ENCODE measurements at regions not wholly inside any gene's neighbourhood (a gene's known extent, or its start where the extent isn't known, plus 50 kb on each side); places are given as distances from the start of the nearest gene placed in this dataset.

DNA sequence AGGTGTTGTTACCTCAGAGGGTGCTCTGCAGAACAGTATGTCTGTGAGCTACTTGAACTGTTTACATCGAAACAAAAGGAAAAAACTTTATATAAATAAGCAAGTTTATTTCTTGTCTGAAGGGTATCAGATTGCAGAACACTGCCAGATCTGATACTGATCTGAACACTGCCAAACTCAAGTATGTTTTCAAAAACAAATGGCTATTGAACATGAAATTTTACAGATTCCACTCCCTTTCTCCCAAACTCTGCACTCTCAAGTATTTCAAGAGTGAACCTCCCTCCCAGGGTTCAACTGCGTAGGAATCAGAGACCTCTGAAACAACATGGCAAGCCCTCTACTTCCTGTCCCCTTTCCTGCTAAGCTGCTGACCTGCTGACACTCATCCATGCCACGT, 216.6 kb downstream of the ZNF33B start:
- Histone ChIP-seq H3K27ac (ENCODE audit: low read depth in 1 of 2, low read length in 2 of 2) (no peak overlapping the region), H3K9ac (ENCODE audit: low read depth in 1 of 2, low read length in 2 of 2) (no peak overlapping the region), H3K27me3 (ENCODE audit: control insufficient read depth in 4 of 4, insufficient read depth in 4 of 4, low read length in 3 of 4) (no peaks in the 10 kb centered on the region), H3K9me3 (ENCODE audit: control insufficient read depth in 4 of 4, low read length in 3 of 4) (no peaks in the 10 kb centered on the region), H3K36me3 (ENCODE audit: control insufficient read depth in 4 of 4, insufficient read depth in 3 of 4, low read depth in 1 of 4, low read length in 3 of 4) (no peaks in the 10 kb centered on the region), H3K4me3 (ENCODE audit: low read depth in 1 of 3, low read length in 3 of 3) (no peak overlapping the region), H3K4me1 (ENCODE audit: control insufficient read depth in 4 of 4, insufficient read depth in 4 of 4, low read length in 3 of 4) (no peaks in the 10 kb centered on the region)
- 49% methylated on average over 3 of the region's 3 CpGs for WGBS
- TF ChIP-seq FOXA2 (IDR thresholded peaks at IDR 0.05) (no peak), YY1 (IDR thresholded peaks at IDR 0.05) (no peak)
- DNase-seq (ENCODE audit: low spot score) = no peak

DNA sequence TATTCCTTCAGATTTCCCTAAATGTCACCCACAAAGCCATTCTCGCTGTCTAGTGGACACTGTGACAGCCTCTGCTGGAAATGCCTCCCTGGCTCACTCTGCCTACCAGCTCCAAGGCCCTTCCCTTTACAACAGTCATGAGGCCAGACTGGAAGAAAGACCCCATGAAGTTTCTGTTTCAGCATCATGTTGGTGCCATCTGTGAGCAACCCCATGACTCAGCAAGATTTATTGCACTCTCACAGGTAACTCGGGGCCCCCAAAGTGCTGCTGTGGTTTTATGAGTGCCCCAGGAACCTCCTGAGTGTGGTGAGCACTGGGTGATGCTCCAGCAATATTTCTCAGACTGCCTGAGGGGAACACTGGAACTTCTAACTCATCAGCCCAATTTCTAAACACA, 218.6 kb downstream of the ZNF33B start:
- H3K9me3 ChIP-seq (ENCODE audit: control insufficient read depth in 4 of 4, low read length in 3 of 4) = no peaks in the 10 kb centered on the region
- 49% methylated on average over 2 of the region's 2 CpGs for WGBS

More for the DNA sequence above, 218.6 kb downstream of the ZNF33B start:
- no peak for DNase-seq (ENCODE audit: low spot score)
- Histone ChIP-seq H3K9ac (ENCODE audit: low read depth in 1 of 2, low read length in 2 of 2) (no peak overlapping the region), H3K4me1 (ENCODE audit: control insufficient read depth in 4 of 4, insufficient read depth in 4 of 4, low read length in 3 of 4) (no peaks in the 10 kb centered on the region), H3K27me3 (ENCODE audit: control insufficient read depth in 4 of 4, insufficient read depth in 4 of 4, low read length in 3 of 4) (no peaks in the 10 kb centered on the region), H3K36me3 (ENCODE audit: control insufficient read depth in 4 of 4, insufficient read depth in 3 of 4, low read depth in 1 of 4, low read length in 3 of 4) (no peaks in the 10 kb centered on the region), H3K4me3 (ENCODE audit: low read depth in 1 of 3, low read length in 3 of 3) (no peak overlapping the region), H3K27ac (ENCODE audit: low read depth in 1 of 2, low read length in 2 of 2) (no peak overlapping the region)
- TF ChIP-seq RXRA (IDR thresholded peaks at IDR 0.05) = no peak
- TF ChIP-seq, protein P1, sequence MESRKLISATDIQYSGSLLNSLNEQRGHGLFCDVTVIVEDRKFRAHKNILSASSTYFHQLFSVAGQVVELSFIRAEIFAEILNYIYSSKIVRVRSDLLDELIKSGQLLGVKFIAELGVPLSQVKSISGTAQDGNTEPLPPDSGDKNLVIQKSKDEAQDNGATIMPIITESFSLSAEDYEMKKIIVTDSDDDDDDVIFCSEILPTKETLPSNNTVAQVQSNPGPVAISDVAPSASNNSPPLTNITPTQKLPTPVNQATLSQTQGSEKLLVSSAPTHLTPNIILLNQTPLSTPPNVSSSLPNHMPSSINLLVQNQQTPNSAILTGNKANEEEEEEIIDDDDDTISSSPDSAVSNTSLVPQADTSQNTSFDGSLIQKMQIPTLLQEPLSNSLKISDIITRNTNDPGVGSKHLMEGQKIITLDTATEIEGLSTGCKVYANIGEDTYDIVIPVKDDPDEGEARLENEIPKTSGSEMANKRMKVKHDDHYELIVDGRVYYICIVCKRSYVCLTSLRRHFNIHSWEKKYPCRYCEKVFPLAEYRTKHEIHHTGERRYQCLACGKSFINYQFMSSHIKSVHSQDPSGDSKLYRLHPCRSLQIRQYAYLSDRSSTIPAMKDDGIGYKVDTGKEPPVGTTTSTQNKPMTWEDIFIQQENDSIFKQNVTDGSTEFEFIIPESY (IDR thresholded peaks at IDR 0.05) = no peak
- no peak for TF ChIP-seq FOXA1 (IDR thresholded peaks at IDR 0.05)
- no peak for TF ChIP-seq EGR1 (IDR thresholded peaks at IDR 0.05; ENCODE audit: low read depth in 2 of 2)
- TF ChIP-seq GABPA (IDR thresholded peaks at IDR 0.05 in 1 of 2, conservative IDR thresholded peaks at IDR 0.05 in 1 of 2) = no peak
- TF ChIP-seq SP1 (IDR thresholded peaks at IDR 0.05) = no peak
- TF ChIP-seq, protein P2, sequence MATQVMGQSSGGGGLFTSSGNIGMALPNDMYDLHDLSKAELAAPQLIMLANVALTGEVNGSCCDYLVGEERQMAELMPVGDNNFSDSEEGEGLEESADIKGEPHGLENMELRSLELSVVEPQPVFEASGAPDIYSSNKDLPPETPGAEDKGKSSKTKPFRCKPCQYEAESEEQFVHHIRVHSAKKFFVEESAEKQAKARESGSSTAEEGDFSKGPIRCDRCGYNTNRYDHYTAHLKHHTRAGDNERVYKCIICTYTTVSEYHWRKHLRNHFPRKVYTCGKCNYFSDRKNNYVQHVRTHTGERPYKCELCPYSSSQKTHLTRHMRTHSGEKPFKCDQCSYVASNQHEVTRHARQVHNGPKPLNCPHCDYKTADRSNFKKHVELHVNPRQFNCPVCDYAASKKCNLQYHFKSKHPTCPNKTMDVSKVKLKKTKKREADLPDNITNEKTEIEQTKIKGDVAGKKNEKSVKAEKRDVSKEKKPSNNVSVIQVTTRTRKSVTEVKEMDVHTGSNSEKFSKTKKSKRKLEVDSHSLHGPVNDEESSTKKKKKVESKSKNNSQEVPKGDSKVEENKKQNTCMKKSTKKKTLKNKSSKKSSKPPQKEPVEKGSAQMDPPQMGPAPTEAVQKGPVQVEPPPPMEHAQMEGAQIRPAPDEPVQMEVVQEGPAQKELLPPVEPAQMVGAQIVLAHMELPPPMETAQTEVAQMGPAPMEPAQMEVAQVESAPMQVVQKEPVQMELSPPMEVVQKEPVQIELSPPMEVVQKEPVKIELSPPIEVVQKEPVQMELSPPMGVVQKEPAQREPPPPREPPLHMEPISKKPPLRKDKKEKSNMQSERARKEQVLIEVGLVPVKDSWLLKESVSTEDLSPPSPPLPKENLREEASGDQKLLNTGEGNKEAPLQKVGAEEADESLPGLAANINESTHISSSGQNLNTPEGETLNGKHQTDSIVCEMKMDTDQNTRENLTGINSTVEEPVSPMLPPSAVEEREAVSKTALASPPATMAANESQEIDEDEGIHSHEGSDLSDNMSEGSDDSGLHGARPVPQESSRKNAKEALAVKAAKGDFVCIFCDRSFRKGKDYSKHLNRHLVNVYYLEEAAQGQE (IDR thresholded peaks at IDR 0.05) = no peak
- no peak for TF ChIP-seq RAD21 (IDR thresholded peaks at IDR 0.05)
- no peak for TF ChIP-seq YY1 (IDR thresholded peaks at IDR 0.05)
- no peak for TF ChIP-seq HNF4A (conservative IDR thresholded peaks at IDR 0.05)
- TF ChIP-seq JUND (IDR thresholded peaks at IDR 0.05) = no peak
- TF ChIP-seq, protein P3, sequence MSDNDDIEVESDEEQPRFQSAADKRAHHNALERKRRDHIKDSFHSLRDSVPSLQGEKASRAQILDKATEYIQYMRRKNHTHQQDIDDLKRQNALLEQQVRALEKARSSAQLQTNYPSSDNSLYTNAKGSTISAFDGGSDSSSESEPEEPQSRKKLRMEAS (IDR thresholded peaks at IDR 0.05) = no peak
- no peak for TF ChIP-seq NR2F2 (IDR thresholded peaks at IDR 0.05)
- TF ChIP-seq, protein P4, sequence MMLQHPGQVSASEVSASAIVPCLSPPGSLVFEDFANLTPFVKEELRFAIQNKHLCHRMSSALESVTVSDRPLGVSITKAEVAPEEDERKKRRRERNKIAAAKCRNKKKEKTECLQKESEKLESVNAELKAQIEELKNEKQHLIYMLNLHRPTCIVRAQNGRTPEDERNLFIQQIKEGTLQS (IDR thresholded peaks at IDR 0.05) = no peak

All from liver (tissue), 7 donors.